ENCODE measurements at regions not wholly inside any gene's neighbourhood (a gene's known extent, or its start where the extent isn't known, plus 50 kb on each side); places are given as distances from the start of the nearest gene placed in this dataset.
"Not testable (repeated sequence)": the region's sequence is repeated elsewhere in the genome, so short reads cannot be mapped to it uniquely, and the experiment has no call there.

- no peaks in the 10 kb centered on the region for H3K9me3 ChIP-seq
- H3K27ac ChIP-seq: no peak overlapping the region
- no peaks in the 10 kb centered on the region for H3K36me3 ChIP-seq (ENCODE audit: insufficient read depth in 1 of 2, low read depth in 1 of 2)
- intact Hi-C loops (cut with DNase I): loop anchor here (5.0 to 10.0 kb wide), 2 partner anchors 269 to 289 kb away; no protein-coding TSS in a partner anchor
- H3K4me1 ChIP-seq: no peaks in the 10 kb centered on the region
- DNase-seq: no peak
- no peak overlapping the region for H3K4me3 ChIP-seq
- TF ChIP-seq CTCF (IDR thresholded peaks at IDR 0.05): no peak
- no peak for ATAC-seq
- 72 to 77% (median 74%) methylated on average over 3 of the region's 3 CpGs for WGBS, 3 donors
- no peaks in the 10 kb centered on the region for H3K27me3 ChIP-seq (ENCODE audit: insufficient read depth in 3 of 3, low read length in 2 of 3)
These were observed 70.8 kb upstream of the TEAD1 start for GRCh38 chr11:12603143-12604088.

GRCh38 chr11:12604557-12605153 is 69.6 kb upstream of the TEAD1 start:
- H3K4me3 ChIP-seq: no peak overlapping the region
- intact Hi-C loops (cut with DNase I): loop anchor here (5.0 to 10.0 kb wide), 2 partner anchors 270 to 288 kb away; no protein-coding TSS in a partner anchor
- H3K9me3 ChIP-seq: no peaks in the 10 kb centered on the region
- no peaks in the 10 kb centered on the region for H3K36me3 ChIP-seq (ENCODE audit: insufficient read depth in 1 of 2, low read depth in 1 of 2)
- TF ChIP-seq CTCF (IDR thresholded peaks at IDR 0.05): no peak
- no peak for DNase-seq
- ATAC-seq: no peak
- H3K27ac ChIP-seq: no peak overlapping the region
- no peaks in the 10 kb centered on the region for H3K27me3 ChIP-seq (ENCODE audit: insufficient read depth in 3 of 3, low read length in 2 of 3)
- no peaks in the 10 kb centered on the region for H3K4me1 ChIP-seq
- 74 to 93% (median 77%) methylated on average over 1 of the region's 1 CpG for WGBS, 3 donors

GRCh38 chr11:12606597-12606996 is 67.6 kb upstream of the TEAD1 start:
- intact Hi-C loops (cut with DNase I): loop anchor here in 1 of 2 donors (10.0 kb wide), 1 partner anchor 272 kb away; no protein-coding TSS in a partner anchor
- 49 to 56% (median 55%) methylated on average over 2 of the region's 2 CpGs for WGBS, 3 donors

GRCh38 chr11:12608678-12609077 is 65.5 kb upstream of the TEAD1 start:
- intact Hi-C loops (cut with DNase I): loop anchor here in 1 of 2 donors (10.0 kb wide), 1 partner anchor 274 kb away; no protein-coding TSS in a partner anchor
- H3K27ac ChIP-seq; H3K36me3 ChIP-seq (ENCODE audit: insufficient read depth in 1 of 2, low read depth in 1 of 2); H3K4me3 ChIP-seq; H3K27me3 ChIP-seq (ENCODE audit: insufficient read depth in 3 of 3, low read length in 2 of 3); H3K9me3 ChIP-seq; DNase-seq; H3K4me1 ChIP-seq; ATAC-seq: not testable (repeated sequence)
- 82 to 87% (median 85%) methylated on average over 5 of the region's 5 CpGs for WGBS, 3 donors

More at GRCh38 chr11:12606597-12606996, 67.6 kb upstream of the TEAD1 start:
- Histone ChIP-seq H3K4me3 (no peak overlapping the region), H3K9me3 (peaks cover 2% of the 10 kb centered on the region), H3K4me1 (no peaks in the 10 kb centered on the region), H3K36me3 (ENCODE audit: insufficient read depth in 1 of 2, low read depth in 1 of 2) (no peaks in the 10 kb centered on the region), H3K27ac (no peak overlapping the region), H3K27me3 (ENCODE audit: insufficient read depth in 3 of 3, low read length in 2 of 3) (no peaks in the 10 kb centered on the region)
- no peak for TF ChIP-seq CTCF (IDR thresholded peaks at IDR 0.05)
- DNase-seq (no peak), ATAC-seq (peak in 1 of 4 donors; percentile 42)

- ATAC-seq (no peak), DNase-seq (no peak)
- no peaks in the 10 kb centered on the region for H3K36me3 ChIP-seq (ENCODE audit: insufficient read depth in 1 of 2, low read depth in 1 of 2)
- no peaks in the 10 kb centered on the region for H3K4me1 ChIP-seq
- intact Hi-C loops (cut with DNase I): no loop called here
- H3K9me3 ChIP-seq: peaks cover 10% of the 10 kb centered on the region
- H3K4me3 ChIP-seq: no peak overlapping the region
- TF ChIP-seq CTCF (IDR thresholded peaks at IDR 0.05): no peak
- H3K27ac ChIP-seq: no peak overlapping the region
- H3K27me3 ChIP-seq (ENCODE audit: insufficient read depth in 3 of 3, low read length in 2 of 3): no peaks in the 10 kb centered on the region
These were observed 62.9 kb upstream of the TEAD1 start for GRCh38 chr11:12611352-12611751.
